ENCODE measurements at regions not wholly inside any gene's neighbourhood (a gene's known extent, or its start where the extent isn't known, plus 50 kb on each side); places are given as distances from the start of the nearest gene placed in this dataset.

DNA sequence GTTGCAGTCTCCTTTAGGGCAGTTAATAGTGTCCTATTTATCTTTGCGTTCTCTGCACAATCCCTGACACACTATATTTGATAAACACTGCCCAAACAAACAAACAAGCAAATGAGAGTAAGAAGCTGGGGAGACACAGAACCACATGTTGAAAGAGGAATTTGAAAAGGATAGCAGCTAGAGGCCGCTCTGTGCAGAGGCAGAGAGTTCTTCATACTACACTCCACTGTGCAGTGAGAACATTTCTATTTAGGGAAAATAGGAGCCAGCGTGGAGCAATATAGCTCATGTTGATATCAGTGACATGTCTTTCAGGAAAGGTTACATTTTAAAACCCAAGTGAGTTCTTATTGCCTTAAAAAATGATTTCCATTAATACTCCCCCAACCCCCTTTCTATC, 140.3 kb upstream of the SEL1L start:
- no peak for DNase-seq

GRCh38 chr14:81676395-81676794, 142.7 kb upstream of the SEL1L start:
- no peak for DNase-seq

DNA sequence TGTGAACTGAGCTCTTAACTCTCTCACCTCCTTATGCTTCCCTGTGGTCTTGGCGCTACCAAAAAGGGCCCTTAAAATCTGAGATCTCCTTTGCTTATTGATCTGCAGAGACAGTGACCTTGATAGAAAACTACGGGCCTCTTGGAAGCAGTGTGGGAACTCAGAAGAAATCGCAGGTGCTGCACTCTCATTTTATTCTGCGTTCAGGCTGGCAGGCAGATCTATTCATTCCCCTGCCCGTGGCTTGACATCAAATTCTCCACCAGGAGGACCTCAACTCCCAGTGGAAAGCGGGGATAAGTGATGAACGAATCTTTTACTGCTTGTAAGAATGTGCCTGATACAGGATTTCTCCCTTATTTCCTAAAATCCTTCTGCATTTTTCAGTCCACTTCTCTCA, 143.2 kb upstream of the SEL1L start:
- no peak for DNase-seq

DNA sequence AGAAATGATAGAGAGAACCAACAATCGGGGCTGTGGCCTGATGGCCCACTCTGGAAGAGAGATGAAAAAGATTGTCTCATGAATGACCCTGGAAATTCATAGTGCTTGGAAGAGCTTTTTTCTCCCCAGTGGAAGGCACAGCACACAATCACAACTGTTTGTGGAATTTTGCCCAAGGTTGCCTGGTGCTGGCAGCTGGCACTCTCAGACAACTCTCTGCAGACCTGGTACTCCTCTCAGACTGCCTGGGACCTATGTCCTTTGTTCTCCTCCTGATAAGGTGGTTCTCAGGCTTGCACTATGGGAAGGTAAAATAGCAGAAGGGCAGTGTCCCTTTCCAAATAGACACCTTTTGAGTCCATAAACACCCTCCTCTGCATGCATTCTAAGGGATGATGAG, 144.1 kb upstream of the SEL1L start:
- DNase-seq = no peak

GRCh38 chr14:81679226-81679625, 145.6 kb upstream of the SEL1L start:
- DNase-seq = no peak

- DNase-seq = no peak
Measured at GRCh38 chr14:81681541-81681940, 147.9 kb upstream of the SEL1L start.

DNA sequence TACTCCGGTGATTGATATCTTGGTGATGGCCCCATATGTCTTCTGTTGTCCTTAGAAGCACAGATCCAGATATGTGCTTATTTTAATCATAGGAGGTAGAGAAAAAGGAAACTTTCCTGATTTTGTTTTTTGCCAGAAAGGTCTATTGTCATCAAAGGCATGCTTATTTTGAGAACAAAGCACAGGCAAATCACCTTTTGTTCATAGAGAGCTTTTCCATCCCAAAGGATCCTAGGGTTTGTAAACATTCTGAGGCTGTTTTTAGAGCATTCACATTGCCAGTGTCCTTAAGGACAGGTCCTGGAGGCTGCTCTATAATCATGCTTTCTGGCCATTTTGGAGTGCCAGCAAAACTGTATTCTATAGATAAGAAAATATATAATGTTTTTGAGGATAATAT, 148.5 kb upstream of the SEL1L start:
- DNase-seq = no peak

- no peak for DNase-seq
Measured at GRCh38 chr14:81682701-81683100, 149.0 kb upstream of the SEL1L start.

GRCh38 chr14:81684696-81685095, 151.0 kb upstream of the SEL1L start:
- DNase-seq = no peak

- DNase-seq = no peak
Measured at GRCh38 chr14:81686512-81686911, 152.9 kb upstream of the SEL1L start.

DNA sequence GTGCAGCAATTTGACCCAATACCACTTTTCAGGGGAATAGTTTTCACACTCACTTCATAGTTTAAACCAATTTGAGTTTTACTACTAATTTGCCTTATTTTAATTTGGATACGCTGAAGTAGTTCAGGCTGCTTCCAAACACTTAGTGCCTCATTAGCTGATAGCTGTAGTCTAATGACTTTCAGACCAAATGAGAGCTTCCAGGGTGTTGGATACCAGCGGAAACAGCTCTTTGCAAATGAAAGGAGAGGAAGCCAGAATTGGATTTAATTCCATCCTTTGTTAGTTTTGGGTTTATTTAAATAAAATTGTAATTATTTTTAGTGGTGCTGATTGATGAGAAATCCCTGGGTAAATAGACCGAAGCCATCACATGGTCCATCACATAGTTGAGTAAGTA, 158.3 kb upstream of the SEL1L start:
- no peak for DNase-seq

GRCh38 chr14:81694419-81694818, 160.8 kb upstream of the SEL1L start:
- DNase-seq = no peak

DNA sequence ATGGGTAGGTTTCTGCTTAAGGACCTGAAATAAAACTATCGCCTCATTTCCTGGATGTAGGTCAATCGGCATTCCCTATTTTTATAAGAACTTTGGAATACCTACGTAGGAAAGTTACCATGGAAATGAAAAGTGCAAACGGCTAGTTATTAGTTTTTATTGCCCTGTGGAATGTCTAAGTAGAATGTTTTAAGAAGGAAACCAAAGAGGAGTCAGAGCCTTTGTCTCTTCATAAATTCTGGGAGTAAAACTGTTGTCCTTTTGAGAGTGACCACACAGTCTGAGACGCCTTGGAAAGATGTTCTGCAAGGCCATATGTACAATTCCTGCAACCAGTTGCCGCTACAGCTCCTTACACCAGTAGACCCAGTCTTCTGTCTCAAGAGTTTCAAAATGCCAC, 176.0 kb upstream of the SEL1L start:
- DNase-seq = no peak

DNA sequence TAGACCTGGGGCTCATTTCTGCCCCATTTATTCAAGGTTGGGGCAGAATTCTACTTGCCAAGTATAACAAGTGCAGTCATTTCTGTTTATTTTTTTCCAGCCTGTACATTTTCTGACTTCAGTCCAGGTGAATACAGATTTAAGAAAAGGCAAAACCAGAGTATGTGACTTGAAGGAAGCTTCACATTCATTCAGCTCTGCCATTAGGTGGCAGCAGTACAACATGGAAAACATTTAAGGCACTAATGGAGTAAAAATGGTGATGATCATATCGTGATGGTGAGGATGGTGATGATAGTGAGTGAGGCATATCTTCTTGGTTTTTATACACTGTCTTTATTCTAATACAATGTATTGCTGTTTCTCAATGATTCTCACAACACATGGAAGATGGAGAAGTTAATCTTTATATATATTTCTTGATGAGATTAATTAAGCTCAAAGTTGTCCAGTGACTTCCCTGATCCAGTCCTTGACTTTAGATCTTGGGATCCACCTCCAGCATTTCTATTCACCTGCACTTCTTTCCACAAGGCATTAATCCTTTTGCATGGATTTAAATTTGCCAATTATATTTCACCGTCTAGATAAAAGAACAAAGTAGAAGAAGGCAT, 176.7 kb upstream of the SEL1L start:
- no peak for DNase-seq

DNA sequence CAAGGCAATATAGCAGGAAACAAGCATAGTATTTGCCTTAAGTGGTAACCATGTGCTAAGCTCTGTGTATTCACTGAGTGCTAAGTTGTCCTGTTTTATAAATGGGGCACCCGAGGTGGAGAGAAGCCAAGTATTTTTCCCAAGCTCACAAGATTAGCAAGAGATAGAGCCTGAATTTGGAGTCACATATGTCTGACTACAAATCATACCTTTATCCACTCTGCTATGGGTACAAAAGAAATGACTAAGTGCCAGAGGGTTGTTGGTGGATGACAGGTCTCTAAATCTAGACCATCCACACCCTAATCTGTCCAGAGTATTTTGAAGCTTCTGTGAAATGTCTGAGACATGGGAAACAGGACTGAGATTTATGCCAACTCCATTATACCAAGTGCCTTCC, 182.1 kb upstream of the SEL1L start:
- DNase-seq = no peak

- no peak for DNase-seq
Measured at GRCh38 chr14:81716953-81717352, 183.3 kb upstream of the SEL1L start.

DNA sequence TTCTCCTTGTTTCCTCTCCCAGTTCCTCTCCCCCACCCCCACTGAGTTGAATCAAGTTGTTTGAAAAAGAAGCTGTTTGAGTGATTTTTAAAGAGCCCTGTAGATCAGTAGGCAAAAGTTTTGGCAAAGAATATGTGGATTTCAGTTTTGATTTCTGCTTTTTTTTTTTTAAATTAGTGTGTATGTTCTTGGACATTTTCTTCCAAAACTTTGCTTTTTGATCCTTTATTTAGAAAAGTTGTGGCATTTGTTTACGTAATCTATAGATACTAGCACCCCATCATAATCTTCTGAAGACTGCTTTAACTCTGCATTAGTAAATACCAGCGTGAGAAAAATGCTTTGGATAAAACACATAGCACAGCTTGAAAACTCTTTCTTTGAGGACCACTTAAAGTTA, 190.3 kb upstream of the SEL1L start:
- no peak for DNase-seq

DNA sequence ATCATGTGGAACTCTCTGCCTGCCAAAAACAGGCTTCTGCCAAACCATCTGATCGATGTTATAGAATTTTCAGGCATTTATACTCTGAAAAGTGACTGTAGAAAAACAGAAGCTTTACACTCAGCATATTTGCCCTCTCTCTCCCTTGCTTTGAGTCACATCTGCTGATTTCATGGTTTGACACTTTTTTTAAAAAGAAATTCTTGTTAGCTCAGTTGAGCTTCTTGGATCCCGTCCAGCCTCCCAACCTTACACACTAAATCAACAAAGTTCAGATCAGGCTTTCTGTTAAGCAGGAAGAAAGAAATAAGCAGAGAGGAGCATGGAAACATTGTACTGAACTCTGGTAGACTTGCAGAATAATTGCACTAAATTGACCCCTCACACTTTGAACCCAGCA, 193.6 kb upstream of the SEL1L start:
- no peak for DNase-seq

DNA sequence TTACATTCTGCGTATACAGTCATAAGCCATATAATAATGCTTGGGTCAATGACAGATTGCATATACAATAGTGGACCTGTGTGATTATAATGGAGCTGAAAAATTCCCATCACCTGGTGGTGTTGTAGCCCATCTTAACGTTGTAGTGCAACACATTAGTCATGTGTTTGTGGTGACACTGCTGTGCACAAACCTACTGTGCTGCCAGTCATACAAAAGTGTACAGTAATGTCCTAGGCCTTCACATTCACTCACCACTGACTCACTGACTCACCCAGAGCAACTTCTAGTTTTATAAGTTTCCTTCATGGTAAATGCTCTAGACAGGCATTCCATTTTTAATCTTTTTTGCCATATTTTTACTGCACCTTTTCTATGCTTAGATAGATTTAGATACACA, 194.8 kb upstream of the SEL1L start:
- DNase-seq = no peak

DNA sequence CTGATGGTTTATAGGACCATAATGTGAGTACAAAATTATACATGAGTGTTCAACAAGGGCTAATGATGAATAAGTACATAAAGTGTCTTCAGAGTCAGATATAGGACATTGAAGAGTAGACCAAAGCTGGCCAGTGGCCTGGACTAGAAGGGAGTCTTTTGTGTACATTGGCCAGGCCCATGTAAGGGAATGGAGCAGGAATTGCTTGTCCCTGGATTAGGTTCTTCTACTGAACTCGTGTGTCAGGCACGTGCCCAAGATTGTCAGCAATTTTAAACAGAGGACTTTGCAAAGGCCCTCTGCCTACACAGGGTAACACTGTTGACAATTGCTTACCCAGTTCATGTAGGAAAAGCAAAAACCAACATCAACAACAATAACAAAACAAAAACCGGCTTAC, 196.0 kb upstream of the SEL1L start:
- no peak for DNase-seq

- DNase-seq = no peak
Measured at GRCh38 chr14:81737938-81738337, 204.3 kb upstream of the SEL1L start.

DNA sequence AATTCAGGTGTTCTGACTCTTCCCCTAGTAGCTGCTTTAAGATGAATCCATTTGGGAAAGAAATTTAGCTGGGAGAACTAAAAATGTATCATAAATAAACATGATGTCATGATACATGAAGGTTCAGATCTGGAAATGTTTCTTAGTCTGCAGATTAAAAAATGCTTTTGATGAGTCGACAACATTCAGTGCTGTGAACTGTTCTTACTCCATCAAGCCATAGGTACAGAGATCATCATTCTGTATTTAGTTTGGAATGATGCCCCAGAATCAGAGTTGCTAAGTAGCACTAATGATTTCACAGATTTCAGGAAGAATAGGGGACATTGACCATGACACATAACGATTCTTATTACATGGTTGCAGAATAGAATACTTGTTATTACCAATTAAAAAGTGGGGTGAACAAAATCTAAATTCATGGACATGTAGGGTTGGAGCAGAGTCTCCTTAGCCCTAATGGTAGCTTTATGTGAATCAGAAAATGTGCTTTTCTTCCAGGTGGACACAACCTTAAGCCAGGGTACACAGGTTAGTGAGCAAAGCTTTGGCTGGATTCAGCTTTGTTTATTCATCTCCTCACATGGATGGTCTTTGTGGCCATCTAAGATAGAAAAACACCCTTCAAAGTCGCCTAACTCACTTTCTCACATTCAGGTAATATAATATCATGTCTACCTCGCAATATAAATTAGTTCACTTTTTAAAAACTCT, 205.4 kb upstream of the SEL1L start:
- no peak for DNase-seq

DNA sequence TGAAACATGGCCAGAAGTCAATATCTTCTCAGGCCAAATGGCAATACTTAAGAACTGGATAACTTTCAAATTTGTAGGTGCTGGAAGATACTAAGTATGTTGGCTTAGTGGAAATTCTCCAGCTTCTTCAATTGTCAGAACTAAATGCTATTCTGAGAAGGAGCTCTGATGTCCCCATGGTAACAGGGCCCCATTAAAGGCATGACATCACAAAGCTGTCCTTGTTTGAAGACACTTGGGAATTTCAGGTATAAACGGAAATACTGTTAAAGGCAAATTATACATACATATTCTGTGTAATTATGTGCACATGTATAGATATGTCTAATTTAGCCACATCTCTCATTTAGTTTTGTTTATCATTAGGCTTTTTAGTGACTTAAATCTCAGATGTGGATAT, 210.0 kb upstream of the SEL1L start:
- no peak for DNase-seq

DNA sequence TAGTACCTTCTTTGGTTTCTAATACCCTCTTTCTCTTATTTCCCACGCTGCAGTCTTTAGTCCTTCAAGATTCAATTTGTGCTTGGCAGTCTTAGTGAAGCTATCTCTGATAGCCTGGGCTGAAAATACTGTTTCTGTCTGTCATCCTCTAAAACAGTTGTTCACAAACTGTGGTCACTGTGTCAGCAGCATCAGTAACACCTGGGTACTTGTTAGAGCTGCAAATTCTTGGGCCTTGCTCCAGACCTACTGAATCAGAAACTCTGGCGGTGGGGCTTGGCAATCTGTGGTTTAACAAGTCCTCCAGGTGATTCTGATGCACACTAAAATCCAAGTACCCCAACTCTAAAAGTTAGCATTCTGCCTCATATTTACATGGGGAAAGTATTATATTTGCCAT, 217.5 kb upstream of the SEL1L start:
- DNase-seq = no peak

GRCh38 chr14:81759541-81759940, 225.9 kb upstream of the SEL1L start:
- DNase-seq = no peak
